Activated CD8-positive, alpha-beta memory T cell treated with anti-CD3 and anti-CD28 coated beads for 24 hours (primary cell): ENCODE measurements at regions not wholly inside any gene's neighbourhood (a gene's known extent, or its start where the extent isn't known, plus 50 kb on each side); places are given as distances from the start of the nearest gene placed in this dataset.
A peak's percentile ranks its signal among the peaks of the same experiment; 100 is the strongest.
"Not testable (repeated sequence)": the region's sequence is repeated elsewhere in the genome, so short reads cannot be mapped to it uniquely, and the experiment has no call there.

Source experiments
- DNase-seq: peaks from one replicate; pipeline ENCODE4 v3.0.0-alpha.2; 2020

DNA sequence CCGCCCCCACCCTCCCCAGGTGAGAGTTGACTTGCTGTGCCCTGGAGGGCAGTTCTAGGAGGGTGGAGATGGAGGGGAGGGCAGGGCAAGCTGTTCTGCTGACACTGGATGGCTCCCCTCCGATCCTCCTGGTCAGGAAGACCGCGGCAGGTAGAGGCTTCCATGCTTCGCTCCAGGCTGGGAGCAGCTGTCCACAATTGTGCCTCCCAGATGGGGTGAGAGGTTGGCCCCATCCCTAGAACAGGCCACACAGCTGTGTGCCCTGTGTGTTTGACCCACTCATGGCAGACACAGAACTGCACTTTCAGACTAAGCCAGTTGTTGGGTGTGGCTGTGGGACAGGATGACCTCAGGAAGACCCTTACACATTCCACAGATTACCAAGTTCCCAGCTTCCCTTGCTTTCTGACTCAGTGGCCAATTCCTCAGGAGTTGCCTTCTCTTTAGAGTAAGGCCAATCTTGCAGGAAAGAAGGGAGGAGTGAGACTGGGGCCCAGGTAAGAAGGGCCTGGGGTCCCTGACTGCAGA is 72.1 kb upstream of the HSPA9 start:
- DNase-seq: no peak

GRCh38 chr5:138646671-138647070 is 71.5 kb upstream of the HSPA9 start:
- DNase-seq: no peak

DNA sequence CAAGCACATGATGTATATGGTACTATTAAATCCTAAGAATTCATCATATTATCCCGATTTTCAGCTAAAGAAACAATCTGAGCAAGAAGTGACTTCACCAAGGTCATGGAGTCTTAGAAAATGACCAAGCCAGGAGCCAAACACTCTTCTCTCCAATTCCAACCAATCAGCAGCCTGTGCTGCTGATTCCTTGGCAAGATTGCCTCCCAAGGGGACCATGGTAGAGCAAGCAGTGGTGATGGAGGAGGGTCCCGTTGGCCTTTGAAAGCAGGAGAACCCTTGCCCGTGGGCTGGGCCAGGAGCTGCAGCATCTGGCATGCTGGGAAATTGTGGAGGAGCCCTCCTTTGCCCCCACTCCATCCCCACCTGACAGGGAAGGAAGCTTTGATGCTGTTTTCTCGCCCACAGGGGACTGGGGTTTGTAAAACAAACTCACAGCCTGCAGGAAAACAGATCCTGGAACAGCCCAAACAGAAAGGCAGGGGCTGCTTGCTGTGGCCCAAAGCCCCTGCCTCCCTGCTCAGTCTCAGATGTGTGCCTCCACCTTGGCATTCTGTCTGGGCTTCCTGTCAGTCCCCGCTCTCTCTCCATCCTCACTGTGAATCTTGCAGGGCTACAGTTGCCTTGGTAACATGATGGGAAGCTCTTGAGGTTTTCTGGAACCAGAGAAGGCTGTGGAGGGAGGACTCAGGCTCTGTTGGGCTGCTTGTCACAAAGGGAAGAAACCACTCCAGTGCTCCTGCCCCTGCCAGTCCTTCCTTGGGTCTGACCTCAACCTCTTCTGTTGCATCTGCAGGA is 70.8 kb upstream of the HSPA9 start:
- no peak for DNase-seq

GRCh38 chr5:138643040-138643791 is 68.0 kb upstream of the HSPA9 start:
- no peak for DNase-seq

- DNase-seq: peak; percentile 92
These were observed 66.5 kb upstream of the HSPA9 start for GRCh38 chr5:138641547-138642298.

GRCh38 chr5:138640646-138641254 is 65.5 kb upstream of the HSPA9 start:
- DNase-seq: no peak

GRCh38 chr5:138640138-138640537 is 64.9 kb upstream of the HSPA9 start:
- no peak for DNase-seq

GRCh38 chr5:138639326-138639725 is 64.1 kb upstream of the HSPA9 start:
- DNase-seq: no peak

- DNase-seq: no peak
These were observed 62.1 kb upstream of the HSPA9 start for GRCh38 chr5:138637256-138637655.

DNA sequence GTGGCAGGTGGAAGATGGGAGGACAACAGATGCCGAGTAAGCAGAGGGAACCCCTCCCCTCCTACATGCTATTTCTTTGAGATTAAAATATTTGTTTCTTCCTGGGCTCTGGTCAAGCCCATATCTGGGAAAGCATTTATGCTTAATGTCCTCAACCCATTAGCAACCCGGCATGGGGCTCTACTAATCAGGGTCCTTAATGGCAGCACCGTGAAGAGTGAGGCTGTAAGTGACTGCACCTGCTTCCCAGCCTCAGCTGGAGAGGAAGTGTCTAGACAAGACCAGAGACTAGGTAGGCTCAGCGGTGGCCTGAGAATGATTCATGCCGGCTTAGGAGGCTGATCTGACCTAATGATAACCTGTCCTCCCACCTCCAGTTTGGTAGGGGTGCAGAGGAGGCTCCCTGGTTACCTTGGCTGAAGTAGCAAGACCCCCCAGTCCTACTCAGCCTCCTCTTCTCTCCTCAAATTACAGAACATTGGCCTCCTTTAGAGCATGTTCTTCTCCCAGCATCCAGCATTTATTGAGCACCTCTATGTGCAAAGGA is 61.3 kb upstream of the HSPA9 start:
- no peak for DNase-seq

GRCh38 chr5:138635708-138636107 is 60.5 kb upstream of the HSPA9 start:
- no peak for DNase-seq

DNA sequence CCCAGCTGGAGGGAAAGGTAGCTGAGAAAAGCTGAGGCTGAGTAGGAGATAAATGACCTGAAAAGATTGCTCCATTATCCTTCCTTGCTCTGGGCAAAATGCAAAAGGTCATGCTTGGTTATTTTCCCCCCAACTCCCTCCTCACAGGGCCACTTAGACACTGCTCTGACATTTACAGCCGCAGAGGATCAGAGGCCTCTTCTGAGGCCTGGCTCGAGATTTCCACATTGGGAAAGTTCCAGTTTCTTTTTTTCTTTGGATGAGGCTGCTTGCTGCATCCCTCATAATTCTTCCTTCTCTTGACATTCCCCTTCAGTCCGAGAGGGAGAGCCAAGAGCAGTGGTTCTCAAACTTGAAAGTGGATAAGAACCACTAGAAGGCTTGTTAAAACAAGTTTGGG is 60.1 kb upstream of the HSPA9 start:
- DNase-seq: no peak

GRCh38 chr5:138634804-138635203 is 59.6 kb upstream of the HSPA9 start:
- DNase-seq: not testable (repeated sequence)

- no peak for DNase-seq
These were observed 57.8 kb upstream of the HSPA9 start for GRCh38 chr5:138632900-138633489.

- DNase-seq: no peak
These were observed 56.1 kb upstream of the HSPA9 start for GRCh38 chr5:138631096-138631928.

GRCh38 chr5:138629392-138629791 is 54.2 kb upstream of the HSPA9 start:
- no peak for DNase-seq

GRCh38 chr5:138626333-138626944 is 51.2 kb upstream of the HSPA9 start:
- DNase-seq: no peak

GRCh38 chr5:138625134-138625533 is 49.9 kb upstream of the HSPA9 start:
- no peak for DNase-seq
